Endothelial cell of umbilical vein (primary cell): ENCODE measurements at regions not wholly inside any gene's neighbourhood (a gene's known extent, or its start where the extent isn't known, plus 50 kb on each side); places are given as distances from the start of the nearest gene placed in this dataset.

Source experiments
- BruUV-seq: library from RNA; stranded (reverse); fragments of 400-500 nt; replicated peaks from 2 replicates; lab custom pipeline; 2021; lab: Mats Ljungman, UMichigan
- CTCF ChIA-PET: fragments of 300-600, 350-600 bp; sonication (Branson Sonifier 250); formaldehyde crosslinking; loops from one replicate; lab custom pipeline; 2021; ENCODE audit warnings: antibody characterized with exemption, inconsistent platforms; lab: Charles Lee
- POLR2A ChIA-PET: fragments of 300-600, 350-600 bp; sonication (Branson Sonifier 250); formaldehyde crosslinking; loops from one replicate; lab custom pipeline; 2021; ENCODE audit warnings: antibody characterized with exemption, inconsistent platforms; lab: Charles Lee
- DNase-seq: peaks from one replicate; pipeline ENCODE4 v3.0.0-alpha.2; 2011; ENCODE audit warnings: low read depth, low spot score
- FAIRE-seq: peaks from 2 replicates; lab custom pipeline; 2011; peaks lifted over from hg19 to GRCh38; lab: Jason Lieb, UNC
- H2AFZ ChIP-seq: 2 replicates; pipeline ENCODE4 v1.6.0; 2012; ENCODE audit warnings: low read depth, low read length, control low read depth, inconsistent platforms
- H3K27ac ChIP-seq: 2 replicates; pipeline ENCODE4 v1.5.1; 2011; ENCODE audit warnings: low read depth, mild to moderate bottlenecking, control low read depth, low read length, moderate library complexity; ENCODE audit not compliant: insufficient read depth
- H3K27me3 ChIP-seq, 2 experiments: 2 replicates each; pipeline versions ENCODE4 v1.6.0 to v1.6.1; 2011; ENCODE audit warnings: low read length in 2 of 2, mixed read lengths in 1 of 2; ENCODE audit not compliant: control insufficient read depth in 2 of 2, insufficient read depth in 2 of 2
- H3K36me3 ChIP-seq, 2 experiments: 2 replicates in 1 of 2; 3 replicates in 1 of 2; pipeline ENCODE4 v1.5.1; 2011; ENCODE audit warnings: low read length in 2 of 2, mild to moderate bottlenecking in 1 of 2, moderate library complexity in 1 of 2; ENCODE audit not compliant: control insufficient read depth in 2 of 2, insufficient read depth in 2 of 2; ENCODE audit errors: extremely low read depth in 1 of 2
- H3K4me1 ChIP-seq: 3 replicates; pipeline ENCODE4 v1.5.1; 2011; ENCODE audit warnings: mild to moderate bottlenecking, low read length; ENCODE audit not compliant: control insufficient read depth, insufficient read depth; ENCODE audit errors: extremely low read depth
- H3K4me2 ChIP-seq: 2 replicates; pipeline ENCODE4 v1.6.1; 2011; ENCODE audit warnings: low read length, control low read depth, mixed read lengths; ENCODE audit not compliant: insufficient read depth
- H3K4me3 ChIP-seq, 3 experiments: fragments of 200-600 bp in 1 of 3; sonication (generic), shearing (Covaris generic) in 1 of 3; replicated peaks in 1 of 3; 2 replicates each; pipeline ENCODE4 v1.5.1; 2011 to 2016; ENCODE audit warnings: control low read depth in 3 of 3, low read length in 3 of 3, mild to moderate bottlenecking in 2 of 3, inconsistent platforms in 1 of 3, low read depth in 1 of 3, moderate library complexity in 1 of 3; ENCODE audit not compliant: insufficient read depth in 1 of 3
- H3K79me2 ChIP-seq: 2 replicates; pipeline ENCODE4 v1.6.0; 2012; ENCODE audit warnings: low read length, inconsistent platforms; ENCODE audit not compliant: control insufficient read depth, insufficient read depth
- H3K9ac ChIP-seq: replicated peaks from 2 replicates; pipeline ENCODE3; 2011; ENCODE audit warnings: low read length, control low read depth; ENCODE audit not compliant: insufficient read depth; ENCODE audit errors: extremely low read depth
- H3K9me1 ChIP-seq: replicated peaks from 3 replicates; pipeline ENCODE4 v1.6.0; 2011; ENCODE audit warnings: mild to moderate bottlenecking, low read length; ENCODE audit not compliant: control insufficient read depth, insufficient read depth; ENCODE audit errors: extremely low read depth
- H3K9me3 ChIP-seq: replicated peaks from 2 replicates; pipeline ENCODE4 v1.5.1; 2012; ENCODE audit warnings: low read length, inconsistent platforms; ENCODE audit not compliant: control insufficient read depth, insufficient read depth
- H4K20me1 ChIP-seq: replicated peaks from 2 replicates; pipeline ENCODE3; 2011; ENCODE audit warnings: mild to moderate bottlenecking, low read length; ENCODE audit not compliant: control insufficient read depth, insufficient read depth; ENCODE audit errors: extremely low read depth
- EZH2 ChIP-seq: IDR thresholded peaks from 2 replicates; pipeline ENCODE4 v1.6.1; 2012; ENCODE audit warnings: borderline replicate concordance, low read depth, mild to moderate bottlenecking, moderate library complexity, low read length, inconsistent platforms; ENCODE audit not compliant: severe bottlenecking
- FOS ChIP-seq: IDR thresholded peaks from 2 replicates; pipeline ENCODE4 v1.6.1; 2011; ENCODE audit warnings: mild to moderate bottlenecking, low read length, moderate library complexity, borderline replicate concordance; ENCODE audit not compliant: insufficient read depth
- GATA2 ChIP-seq: IDR thresholded peaks from 2 replicates; pipeline ENCODE4 v1.7.0; 2011; ENCODE audit warnings: low read depth, mild to moderate bottlenecking, moderate library complexity, mixed read lengths, low read length; ENCODE audit not compliant: insufficient read length, insufficient read depth
- JUN ChIP-seq: IDR thresholded peaks from 2 replicates; pipeline ENCODE4 v1.6.1; 2011; ENCODE audit warnings: borderline replicate concordance, low read depth; ENCODE audit not compliant: insufficient read length, insufficient read depth
- MYC ChIP-seq: IDR thresholded peaks from one replicate; pipeline ENCODE4 v1.6.1; 2011; ENCODE audit warnings: mild to moderate bottlenecking, low read depth, low read length
- POLR2A ChIP-seq: IDR thresholded peaks from 2 replicates; pipeline ENCODE4 v1.6.1; 2012; ENCODE audit warnings: low read depth, mild to moderate bottlenecking, control low read depth, low read length
- POLR2AphosphoS5 ChIP-seq: IDR thresholded peaks from 2 replicates; pipeline ENCODE4 v1.6.1; 2012; ENCODE audit warnings: low read depth, mild to moderate bottlenecking, control low read depth, low read length, moderate library complexity; ENCODE audit not compliant: insufficient read depth
- dilution Hi-C: fragments of 300-500 bp; cut with MboI; formaldehyde crosslinking; loops from one replicate; pipeline ENCODE4 v1.15.0; 2019; ENCODE audit warnings: low sequenced_read_pairs; ENCODE audit not compliant: extremely low pct_ligation_motif_present
- intact Hi-C: fragments of 100-400 bp; cut with micrococcal nuclease; formaldehyde crosslinking; loops from one replicate; pipeline ENCODE4 v1.10.0; 2022
- TF ChIP-seq, protein P1 (sequence below): IDR thresholded peaks from 2 replicates; pipeline ENCODE4 v1.6.1; 2011; ENCODE audit not compliant: insufficient read depth, insufficient read length
- TF ChIP-seq, protein P2 (sequence below), 2 donors: IDR thresholded peaks; 1 replicate in 1 of 2; 2 replicates in 1 of 2; pipeline ENCODE4 v1.5.1; 2011; ENCODE audit warnings: low read length in 2 of 2, mild to moderate bottlenecking in 2 of 2, moderate library complexity in 2 of 2, control low read depth in 1 of 2, inconsistent platforms in 1 of 2, low read depth in 1 of 2; ENCODE audit not compliant: insufficient read depth in 1 of 2; ENCODE audit errors: extremely low read depth in 1 of 2

DNA sequence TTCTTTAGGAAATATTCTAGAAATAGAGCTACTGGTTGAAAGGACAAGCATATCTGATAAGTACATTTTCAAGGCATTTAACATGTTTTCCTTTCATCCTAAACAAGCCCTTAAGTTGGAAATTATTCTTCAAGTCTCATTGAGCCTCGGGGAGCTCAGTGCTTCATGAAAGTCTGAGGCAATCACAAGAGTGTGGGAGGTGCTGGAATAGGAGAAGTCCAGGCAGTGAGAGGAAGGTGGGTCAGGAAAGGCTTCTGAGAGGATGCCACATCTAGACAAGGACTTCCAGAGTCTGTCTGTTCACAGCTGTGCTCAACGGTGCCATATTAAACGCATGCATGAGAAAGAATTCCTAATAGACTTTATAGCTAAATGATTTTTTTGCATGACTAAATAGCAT lies 69.8 kb downstream of the CD83 start:
- Histone ChIP-seq H3K9me3 (no peaks in the 10 kb centered on the region), H3K27ac (no peak overlapping the region), H3K9ac (no peak overlapping the region), H3K4me1 (no peaks in the 10 kb centered on the region), H3K27me3 (no peaks in the 10 kb centered on the region), H2AFZ (no peak overlapping the region), H3K79me2 (no peaks in the 10 kb centered on the region), H3K4me3 (no peak overlapping the region), H4K20me1 (no peaks in the 10 kb centered on the region), H3K9me1 (no peaks in the 10 kb centered on the region), H3K4me2 (no peak overlapping the region), H3K36me3 (no peaks in the 10 kb centered on the region)
- FAIRE-seq (no peak), DNase-seq (no peak)
- BruUV-seq = no TSS peak
- dilution Hi-C loops = no loop called here
- TF ChIP-seq FOS = no peak
- TF ChIP-seq EZH2 = no peak
- TF ChIP-seq MYC = no peak
- TF ChIP-seq POLR2A = no peak
- TF ChIP-seq, protein P1, sequence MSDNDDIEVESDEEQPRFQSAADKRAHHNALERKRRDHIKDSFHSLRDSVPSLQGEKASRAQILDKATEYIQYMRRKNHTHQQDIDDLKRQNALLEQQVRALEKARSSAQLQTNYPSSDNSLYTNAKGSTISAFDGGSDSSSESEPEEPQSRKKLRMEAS = no peak
- no peak for TF ChIP-seq JUN
- no peak for TF ChIP-seq GATA2
- TF ChIP-seq, protein P2, sequence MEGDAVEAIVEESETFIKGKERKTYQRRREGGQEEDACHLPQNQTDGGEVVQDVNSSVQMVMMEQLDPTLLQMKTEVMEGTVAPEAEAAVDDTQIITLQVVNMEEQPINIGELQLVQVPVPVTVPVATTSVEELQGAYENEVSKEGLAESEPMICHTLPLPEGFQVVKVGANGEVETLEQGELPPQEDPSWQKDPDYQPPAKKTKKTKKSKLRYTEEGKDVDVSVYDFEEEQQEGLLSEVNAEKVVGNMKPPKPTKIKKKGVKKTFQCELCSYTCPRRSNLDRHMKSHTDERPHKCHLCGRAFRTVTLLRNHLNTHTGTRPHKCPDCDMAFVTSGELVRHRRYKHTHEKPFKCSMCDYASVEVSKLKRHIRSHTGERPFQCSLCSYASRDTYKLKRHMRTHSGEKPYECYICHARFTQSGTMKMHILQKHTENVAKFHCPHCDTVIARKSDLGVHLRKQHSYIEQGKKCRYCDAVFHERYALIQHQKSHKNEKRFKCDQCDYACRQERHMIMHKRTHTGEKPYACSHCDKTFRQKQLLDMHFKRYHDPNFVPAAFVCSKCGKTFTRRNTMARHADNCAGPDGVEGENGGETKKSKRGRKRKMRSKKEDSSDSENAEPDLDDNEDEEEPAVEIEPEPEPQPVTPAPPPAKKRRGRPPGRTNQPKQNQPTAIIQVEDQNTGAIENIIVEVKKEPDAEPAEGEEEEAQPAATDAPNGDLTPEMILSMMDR (IDR thresholded peaks at IDR 0.05; ENCODE audit: extremely low read depth in 1 of 2, insufficient read depth in 1 of 2, low read depth in 1 of 2, low read length in 2 of 2) = no peak
- TF ChIP-seq POLR2AphosphoS5 = no peak
- CTCF ChIA-PET = interaction anchor here (1.0 kb wide), 1 partner anchor 9 kb away, joined by 3 read pairs; no protein-coding TSS in a partner anchor
- POLR2A ChIA-PET = no interaction called here
- intact Hi-C loops = no loop called here
